Renal cortical epithelial cell (primary cell): ENCODE measurements at regions not wholly inside any gene's neighbourhood (a gene's known extent, or its start where the extent isn't known, plus 50 kb on each side); places are given as distances from the start of the nearest gene placed in this dataset.
A peak's percentile ranks its signal among the peaks of the same experiment; 100 is the strongest.
"Not testable (repeated sequence)": the region's sequence is repeated elsewhere in the genome, so short reads cannot be mapped to it uniquely, and the experiment has no call there.

ENCODE experiments used
- DNase-seq: peaks from one replicate; pipeline ENCODE4 v3.0.0-alpha.2; 2011; ENCODE audit warnings: low read depth

DNA sequence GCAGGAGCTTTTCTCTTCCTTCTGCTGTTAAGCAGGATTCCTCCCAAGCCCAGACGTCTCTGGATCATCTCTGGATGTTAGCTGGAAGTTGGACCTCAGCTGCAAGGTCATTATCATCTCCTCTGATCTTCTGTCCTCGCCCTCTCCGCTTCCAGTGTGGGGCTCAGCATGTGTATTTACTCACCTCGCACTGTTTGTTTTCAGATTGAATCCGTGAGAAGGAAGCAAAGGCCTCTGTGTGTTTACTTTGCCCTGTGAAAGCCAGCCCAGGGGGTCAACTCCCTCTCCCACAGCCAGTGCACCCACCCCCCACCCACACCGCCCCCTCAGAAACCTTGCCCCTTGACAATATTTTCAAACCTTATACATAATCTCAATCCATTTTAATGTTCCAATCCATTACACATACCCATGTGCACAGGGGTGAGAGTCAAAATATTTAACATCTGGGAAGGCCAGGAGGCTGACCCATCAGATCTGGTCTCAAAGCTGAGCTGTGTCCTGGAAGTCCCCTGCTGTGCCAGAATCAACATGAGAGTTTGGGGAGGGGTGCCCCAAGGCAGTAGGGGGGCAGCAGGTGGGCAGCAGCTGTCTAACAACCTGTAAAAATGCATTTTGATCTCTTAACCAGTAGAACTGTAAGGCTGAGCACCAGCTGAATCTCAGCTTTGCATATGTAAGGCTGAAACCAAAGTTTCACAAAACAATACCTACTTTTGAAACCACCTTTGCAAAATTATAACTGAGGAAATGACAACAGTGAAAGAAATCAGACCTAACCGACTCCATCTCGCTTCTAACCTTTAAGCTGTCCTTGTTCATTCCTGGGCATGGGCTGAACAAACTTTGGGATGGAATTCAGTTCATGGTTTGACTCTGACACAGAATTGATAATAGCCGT is 157.9 kb downstream of the ZNF664 start:
- DNase-seq = no peak

DNA sequence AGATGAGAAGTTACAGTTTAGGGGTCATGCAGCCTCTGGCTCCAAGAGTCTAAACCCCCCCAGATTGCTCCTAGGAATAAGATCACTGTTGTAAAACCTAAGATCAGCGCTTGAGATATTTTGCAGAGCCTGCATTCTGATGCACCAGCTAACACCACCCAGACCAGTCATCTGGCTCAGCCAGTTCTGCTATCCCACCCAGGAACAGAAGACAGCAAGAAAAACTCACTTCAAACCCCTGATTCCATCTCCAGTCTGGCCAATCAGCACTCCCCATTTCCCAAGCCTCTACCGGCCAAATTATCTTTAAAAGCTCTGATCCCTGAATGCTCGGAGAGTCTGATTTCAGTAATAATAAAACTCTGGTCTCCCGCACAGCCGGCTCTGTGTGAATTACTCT is 158.6 kb downstream of the ZNF664 start:
- no peak for DNase-seq

DNA sequence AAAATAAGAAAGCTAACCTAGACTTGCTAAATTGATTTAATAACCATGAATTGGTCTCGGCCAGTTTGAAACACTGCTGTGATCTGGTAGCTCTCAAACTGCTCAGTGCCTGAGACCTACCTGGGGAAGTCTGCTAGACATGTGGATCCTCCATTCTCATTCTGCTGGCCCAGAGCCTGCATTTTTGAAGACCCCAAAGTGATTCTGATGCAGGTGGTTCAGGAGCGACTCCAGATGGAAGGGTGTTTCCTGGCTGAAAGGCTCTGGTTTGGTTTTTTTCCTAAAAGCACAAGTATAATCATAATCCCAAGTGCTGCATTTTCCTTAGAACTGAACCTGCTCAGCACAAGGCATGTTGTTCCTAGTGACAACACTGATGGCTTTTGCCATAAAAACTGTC is 159.5 kb downstream of the ZNF664 start:
- DNase-seq = no peak

DNA sequence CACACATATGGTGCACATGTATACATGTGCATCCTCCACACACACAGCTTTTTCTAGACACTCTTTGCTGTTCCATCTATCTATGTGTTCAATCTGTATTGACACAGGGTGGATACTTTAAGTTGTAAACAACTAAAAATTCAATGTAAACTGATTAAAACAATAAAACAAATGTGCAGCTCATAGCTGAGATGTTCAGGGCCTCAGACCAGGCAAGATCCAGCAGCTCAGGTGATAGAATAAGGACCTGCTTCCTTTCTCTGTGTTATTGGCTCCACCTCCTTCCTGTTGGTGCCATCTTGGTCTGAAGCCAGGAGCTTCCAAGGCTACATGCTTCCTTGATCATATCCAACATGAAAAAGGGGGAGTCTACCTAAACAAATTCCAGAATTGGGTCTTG is 158.1 kb upstream of the RFLNA start:
- DNase-seq = no peak

DNA sequence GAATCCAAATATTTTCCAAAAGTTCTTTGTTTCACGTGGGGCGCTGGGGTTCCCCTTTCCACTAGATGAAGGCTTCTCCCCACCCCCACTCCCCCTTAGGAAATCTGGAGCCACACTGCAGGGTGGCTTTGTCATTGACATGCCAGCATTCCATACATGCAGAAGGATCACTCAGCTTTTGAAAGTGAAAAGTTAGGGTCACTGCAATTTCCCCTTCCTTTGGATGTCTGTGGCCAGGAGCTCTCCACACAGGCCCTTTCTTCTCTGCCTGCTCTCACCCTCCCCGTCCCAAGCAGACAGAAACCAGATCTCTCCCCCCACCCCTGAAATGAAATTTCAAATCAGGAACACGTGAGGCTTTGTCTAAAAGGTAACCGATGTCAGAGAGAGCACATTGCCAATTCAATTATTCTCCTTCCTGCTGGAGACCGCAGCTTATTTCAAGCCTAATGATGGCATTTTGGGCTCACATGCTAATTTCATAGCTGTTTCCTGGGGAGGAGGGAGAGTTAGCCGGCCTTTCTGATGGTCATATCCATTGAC is 153.9 kb upstream of the RFLNA start:
- DNase-seq = no peak

DNA sequence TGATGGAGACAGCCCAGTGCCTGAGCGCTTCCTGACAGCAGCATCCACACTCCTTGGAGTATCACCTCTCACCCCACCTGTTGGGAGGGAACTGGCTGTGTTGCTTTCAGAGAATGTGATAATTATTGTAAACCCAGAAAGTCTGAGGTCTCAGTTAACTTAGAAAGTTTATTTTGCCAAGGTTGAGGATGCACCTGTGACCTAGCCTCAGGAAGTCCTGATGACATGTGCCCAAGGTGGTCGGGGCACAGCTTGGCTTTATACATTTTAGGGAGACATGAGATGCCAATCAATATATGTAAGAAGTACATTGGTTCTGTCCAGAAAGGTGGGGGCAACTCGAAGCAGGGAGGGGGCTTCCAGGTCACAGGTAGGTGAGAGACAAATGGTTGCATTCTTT is 153.3 kb upstream of the RFLNA start:
- DNase-seq = not testable (repeated sequence)

DNA sequence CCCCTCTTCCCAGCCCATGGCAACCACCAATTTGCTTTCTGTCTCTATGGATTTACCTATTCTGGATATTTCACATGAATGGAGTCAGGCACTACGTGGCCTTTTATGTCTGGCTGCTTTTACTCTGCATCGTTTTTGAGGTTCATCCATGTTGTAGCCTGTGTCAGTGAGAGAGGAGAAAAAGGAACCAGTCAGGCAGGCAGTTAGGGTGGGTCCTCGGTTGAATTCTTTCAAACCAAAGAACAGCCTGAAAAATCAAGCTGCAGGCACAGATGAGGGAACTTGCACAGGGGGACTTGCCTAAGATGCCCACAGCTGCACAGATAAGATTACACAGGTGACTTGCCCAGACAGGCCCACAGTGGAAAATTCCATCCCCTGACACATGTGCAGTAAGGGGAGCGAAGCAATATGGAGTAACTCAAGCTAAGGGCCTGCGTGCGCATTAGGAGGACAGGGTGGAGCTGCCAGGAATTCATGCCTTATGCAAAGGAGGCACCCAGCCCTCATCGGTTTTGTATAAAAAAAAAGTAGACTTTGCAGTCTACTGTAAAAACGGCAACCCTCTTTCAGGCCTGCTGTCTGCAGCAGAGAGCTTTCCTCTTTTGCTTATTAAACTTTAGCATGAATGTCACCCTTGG is 152.4 kb upstream of the RFLNA start:
- no peak for DNase-seq

DNA sequence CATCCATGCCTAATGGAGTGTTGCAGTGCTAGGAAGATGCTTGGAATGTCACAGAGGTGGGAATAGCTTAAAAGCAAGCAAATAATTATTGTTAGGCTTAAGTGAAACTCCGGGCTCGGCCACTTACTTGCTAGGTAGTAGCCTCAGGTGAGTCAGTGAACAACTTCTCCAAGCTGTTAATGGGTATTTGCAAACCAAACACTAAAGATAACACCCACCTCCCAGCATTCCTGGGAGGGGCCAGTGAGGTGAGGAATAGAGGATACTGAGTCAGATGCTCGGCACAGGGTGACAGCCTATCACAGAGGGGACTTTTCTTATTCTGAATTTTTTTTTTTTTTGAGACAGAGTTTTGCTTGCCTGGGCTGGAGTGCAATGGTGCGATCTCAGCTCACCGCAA is 151.2 kb upstream of the RFLNA start:
- DNase-seq = peak; percentile 46

DNA sequence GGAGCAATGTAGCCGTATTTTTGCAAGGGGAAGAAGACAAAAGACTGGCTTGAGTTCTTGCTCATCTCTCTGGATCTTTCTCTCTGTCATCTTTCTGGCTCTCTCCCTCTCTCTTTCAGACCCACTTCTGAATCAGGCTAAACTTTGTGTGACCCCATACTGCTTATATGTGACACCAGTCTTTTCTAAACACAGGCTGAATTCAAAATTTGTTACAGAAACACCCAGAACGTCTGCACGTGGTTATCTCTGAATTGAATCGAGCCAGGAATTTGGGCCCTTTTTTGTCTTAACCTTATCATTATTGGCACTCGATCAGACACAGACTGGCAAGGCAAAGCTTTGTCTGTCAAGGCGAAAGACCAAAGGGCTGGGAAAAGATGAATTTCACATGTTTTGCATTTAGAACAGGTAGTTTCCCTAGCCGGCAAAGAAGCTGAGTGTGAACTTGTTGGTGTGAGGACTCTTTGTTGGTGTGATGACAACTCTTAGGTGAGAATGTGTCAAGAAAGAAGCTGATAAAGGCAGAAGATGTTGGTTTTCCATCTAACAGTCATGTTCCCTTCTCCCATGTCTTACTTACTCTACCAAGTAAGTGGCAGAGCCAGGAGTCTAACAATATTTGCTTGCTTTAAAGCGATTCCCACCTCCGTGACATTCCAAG is 150.2 kb upstream of the RFLNA start:
- DNase-seq = no peak

DNA sequence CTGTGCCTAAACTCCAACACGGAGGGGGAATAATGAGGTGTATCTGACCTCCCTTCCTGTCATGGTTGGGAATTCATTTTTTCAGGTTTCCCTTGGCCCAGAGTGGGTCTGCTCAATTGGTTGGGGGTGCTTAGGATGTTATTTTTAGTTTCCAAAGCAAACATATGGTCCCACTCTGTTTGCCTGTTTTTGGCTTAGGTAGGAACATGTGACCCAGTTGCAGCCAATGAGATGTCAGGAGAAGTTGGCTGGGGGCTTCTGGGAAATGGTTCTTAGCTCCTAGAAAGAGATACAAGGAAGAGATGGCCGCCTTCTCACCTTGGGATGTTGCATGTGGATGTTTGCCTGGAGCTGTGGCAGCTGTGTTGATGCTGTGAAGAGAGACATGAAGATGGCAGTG is 147.9 kb upstream of the RFLNA start:
- DNase-seq = no peak

DNA sequence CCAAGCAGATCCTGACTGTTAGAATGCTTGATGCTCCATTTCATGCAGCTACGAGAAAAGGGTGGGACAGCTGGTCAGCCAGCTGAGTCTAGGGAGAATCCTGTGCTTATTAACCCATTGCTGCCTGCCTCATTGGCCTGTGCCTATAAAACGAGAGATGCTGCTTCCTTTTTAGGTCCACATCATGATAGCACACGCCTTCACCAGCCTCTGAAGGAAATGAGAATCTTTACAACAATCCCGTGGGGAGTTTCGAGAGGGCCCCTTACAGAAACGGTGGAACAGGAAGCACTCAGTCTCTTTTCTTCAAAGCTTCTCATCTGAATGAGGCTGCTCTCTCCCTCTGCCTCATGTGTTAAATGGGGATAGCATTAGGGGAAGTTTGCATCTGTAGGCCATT is 147.3 kb upstream of the RFLNA start:
- no peak for DNase-seq

DNA sequence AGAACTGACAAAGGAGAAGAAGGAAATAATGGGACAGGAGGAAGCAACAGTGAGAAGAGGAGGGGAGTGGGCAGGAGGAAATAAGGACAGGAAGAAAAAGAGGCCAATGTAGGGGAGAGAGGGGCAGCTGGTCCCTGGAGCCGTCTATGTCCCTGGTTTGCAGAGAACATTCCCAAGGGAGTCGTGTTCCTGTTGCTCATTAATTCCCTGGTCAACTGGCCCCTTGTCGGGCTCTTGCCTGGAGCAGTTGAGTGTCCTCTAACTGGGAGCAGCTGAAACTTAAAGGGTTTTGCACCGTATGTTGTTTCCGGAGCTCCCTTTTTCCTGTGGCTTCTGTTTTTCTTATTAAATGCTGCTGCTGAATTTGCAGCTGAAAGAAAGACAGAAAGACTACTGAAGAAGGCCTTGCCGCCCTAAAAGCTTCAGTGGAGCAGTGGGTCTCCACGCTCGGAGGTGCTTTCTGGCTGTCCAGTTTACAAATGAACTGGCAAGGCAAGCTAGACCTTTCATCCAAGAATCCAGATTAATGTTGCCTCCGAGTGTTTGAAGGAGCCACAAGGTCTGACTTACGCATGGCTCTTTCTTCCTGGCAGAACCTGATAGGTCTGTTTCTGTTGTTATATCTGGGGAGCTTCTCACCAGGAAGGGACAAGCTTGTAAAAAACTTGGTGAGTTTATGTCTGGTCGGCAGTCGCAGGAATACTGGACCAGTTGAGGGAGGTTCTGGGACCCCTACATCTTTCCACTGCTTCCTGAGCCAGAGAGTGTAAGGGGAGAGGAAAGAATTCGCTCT is 146.2 kb upstream of the RFLNA start:
- no peak for DNase-seq

DNA sequence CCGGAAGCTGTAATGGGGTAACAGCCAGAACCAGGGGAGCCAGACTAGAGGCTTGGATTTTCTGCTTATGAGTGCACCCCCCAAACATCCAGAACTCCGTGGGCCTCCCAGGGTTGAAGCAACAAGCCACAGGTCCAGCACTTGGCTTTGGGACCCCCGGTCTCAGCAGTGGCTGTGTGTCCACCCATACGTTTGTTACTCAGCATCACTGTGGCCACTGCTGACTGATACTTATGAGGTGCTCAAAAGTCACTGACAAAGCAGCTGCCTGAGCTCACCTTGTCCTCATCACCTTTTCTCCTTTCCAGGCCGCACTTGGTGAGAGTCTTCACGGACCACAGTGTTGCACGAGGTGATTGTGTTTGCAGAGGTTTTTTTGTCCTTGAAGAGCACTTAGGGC is 145.6 kb upstream of the RFLNA start:
- no peak for DNase-seq

DNA sequence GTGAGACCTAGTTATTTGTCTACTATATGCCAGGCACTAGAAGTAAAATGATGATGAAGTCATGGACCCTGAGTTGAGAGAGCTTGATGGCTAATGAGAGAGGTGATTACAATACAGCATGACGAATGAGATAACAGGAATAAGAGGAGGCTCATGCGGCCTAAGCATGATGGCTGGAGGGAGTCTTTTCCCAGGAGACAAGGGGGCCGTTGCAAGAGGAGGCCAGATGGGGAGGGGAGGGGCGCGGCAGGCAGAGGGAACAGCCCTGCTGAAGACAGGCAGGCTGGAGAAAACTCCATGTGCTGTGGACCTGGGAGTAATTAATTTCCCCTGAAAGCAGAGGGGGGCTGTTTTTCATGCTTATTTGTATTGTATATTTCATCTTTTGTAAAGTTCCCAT is 144.7 kb upstream of the RFLNA start:
- DNase-seq = no peak

DNA sequence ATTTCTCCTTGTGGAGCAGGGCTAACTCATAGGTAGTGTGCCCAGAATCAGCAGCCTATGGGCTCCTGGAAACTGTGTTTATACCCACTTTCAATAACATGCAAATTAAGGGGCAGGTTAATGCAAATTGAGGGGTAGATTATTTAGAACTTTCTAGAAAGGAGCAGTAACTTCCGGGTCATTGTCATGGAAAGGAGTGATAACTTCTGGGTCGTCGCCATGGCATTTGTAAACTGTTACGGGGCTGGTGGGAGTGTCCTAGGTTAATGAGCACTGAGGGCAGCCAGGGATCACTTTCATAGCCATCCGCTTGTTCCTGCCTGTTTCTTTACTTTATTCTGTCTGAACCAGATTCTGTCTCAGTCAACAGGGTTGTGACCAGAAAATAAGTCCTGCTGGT is 143.3 kb upstream of the RFLNA start:
- DNase-seq = no peak

DNA sequence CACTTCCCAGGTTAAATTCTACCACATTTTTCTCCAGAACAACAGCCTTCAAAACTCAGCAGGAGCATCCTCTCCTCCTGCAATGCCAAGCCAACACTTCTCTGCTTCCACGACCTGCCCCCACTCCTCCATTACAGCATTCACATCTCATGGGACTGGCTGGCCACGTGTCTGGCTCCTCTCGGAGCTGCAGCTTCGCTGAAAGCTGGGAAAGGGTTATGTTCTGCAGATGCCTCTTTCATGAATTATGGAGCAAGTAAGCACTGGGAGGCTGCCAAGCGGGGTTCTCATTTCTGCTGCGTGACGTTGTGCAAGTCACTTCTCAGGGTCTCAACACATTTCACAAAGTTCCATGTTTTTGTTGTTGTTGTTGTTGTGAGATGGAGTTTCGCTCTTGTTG is 142.2 kb upstream of the RFLNA start:
- DNase-seq = no peak

DNA sequence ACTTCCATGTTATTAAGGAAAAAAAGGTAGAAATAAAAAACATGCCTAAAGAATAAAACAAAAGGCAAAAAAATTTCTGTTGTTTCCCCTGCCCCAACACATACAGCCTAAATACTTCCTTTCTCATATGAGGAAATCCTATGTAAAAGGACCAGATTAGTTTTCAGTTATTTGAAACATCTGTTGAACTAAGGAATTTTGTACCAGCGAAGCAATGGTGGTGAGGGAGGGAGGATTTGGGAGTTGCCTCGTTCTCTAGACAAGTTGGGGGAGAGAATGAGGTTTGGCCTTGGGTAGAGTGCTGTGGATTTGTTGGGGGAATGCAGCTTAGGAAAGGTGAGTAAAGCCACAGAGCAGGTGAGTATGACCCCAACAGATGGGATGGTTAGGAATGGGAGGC is 141.5 kb upstream of the RFLNA start:
- no peak for DNase-seq

DNA sequence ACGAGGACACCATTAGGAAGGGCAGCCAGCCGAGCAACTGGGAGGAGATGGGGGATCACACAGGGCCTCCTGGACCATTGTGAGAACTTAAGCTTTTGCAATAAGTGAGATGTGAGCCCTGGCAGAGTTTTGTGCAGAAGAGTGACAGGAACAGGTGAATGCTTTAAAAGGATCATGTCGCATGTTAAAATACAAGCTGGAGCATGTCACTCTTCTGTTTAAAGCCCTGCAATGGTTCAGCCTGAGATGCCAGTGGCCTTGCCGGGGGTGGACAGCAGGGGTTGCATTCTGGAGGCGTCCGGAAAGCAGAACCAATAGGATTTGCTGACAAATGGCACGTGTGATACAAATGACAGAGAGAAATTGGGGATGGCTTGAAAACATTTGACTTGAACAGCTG is 137.5 kb upstream of the RFLNA start:
- DNase-seq = no peak

DNA sequence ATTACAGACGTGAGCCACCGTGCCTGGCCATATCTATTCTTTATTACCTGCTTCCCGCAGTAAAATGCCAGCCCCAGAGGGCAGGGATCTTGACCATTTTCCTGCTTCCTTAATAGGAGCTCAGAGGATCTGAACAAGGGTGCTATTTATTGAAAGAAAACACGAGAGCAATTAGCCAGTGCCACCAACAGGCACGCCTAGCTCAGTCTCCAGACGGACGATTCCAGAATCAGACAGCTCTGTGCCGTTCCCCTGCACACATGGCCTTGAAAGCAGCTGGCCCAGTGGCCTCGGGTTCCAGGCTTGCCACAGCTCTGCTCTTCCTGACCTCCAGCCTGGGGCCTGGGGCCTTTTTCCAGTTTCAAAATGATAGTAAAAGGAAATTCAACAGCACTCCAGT is 135.2 kb upstream of the RFLNA start:
- no peak for DNase-seq

DNA sequence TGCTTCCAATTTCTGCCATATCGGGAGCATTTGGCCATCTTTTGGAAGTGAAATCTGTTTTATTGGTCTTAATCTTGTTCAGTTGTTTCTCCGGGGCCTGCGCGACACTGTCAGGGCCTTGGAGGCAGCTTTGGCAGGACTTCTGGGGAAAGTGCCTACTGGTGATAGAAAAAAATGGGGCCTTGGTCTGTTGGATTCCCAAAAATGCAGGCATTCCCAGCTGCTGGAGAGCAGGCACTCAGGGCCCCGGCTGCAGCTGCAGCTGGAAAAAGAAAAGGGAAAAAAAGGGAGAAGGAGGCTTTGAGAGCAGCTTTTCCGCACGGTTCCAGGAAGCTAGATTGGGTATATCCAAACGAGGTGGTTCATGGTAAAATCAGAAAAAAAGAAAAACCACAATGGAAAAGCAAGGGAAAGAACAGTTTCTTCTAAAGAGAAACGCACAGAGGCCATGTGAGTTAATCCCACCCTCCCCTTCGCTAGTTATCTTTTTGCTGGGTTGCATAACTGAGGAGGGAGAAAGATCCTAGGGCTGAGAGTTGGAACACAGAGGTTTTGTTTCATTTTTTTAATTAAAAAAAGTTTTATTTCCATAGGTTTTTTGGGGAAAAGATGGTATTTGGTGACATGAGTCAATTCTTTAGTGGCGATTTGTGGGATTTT is 134.7 kb upstream of the RFLNA start:
- DNase-seq = no peak

DNA sequence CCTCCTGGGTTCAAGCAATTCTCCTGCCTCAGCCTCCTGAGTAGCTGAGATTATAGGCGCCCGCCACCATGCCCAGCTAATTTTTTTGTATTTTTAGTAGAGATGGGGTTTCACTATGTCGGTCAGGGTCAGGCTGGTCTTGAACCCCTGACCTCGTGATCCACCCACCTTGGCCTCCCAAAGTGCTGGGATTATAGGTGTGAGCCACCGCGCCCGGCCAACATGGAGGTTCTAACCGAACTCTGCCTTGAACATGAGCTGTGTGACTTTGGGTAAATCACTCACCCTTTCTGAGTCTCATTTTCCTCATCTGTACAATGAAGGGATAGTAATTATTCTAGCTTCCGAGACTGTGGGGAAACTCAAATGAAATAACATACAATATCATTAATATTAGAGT is 133.5 kb upstream of the RFLNA start:
- not testable (repeated sequence) for DNase-seq
